ENCODE measurements at regions not wholly inside any gene's neighbourhood (a gene's known extent, or its start where the extent isn't known, plus 50 kb on each side); places are given as distances from the start of the nearest gene placed in this dataset.

DNA sequence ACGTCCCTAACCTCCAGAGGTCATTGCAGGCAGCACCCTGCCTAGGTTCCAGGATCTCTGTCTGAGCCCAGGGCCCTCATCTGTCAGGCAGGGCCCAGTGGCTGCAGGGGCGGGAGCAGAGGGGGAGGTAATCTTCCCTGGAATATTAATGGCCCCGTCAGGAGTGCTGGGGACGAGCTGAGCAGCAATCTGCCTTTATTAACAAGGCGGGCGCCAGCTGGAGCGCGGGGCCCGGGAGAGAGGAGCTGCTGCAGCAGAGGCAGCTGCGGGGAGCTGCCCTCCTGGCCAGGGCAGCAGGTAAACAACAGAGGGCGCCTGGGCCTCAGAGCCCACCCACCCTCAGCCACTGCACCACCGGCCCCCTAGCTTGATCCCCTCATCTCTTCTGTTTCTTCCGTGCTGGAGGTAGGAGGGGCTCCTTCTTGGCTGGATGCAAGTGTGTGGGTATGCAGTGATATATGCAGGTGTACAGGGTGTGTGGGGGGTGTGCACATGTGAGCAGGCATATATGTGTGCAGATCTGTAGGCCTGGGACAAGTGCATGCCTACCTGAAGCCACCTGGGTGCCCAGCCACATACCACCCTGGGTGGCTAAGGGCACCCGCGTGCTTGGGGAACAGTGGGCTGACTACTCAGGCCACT is 131.8 kb upstream of the MLN start:
- no peaks in the 10 kb centered on the region for H3K9me3 ChIP-seq (replicated peaks; ENCODE audit: control insufficient read depth, low read depth, low read length)
- H3K4me1 ChIP-seq (ENCODE audit: control insufficient read depth, insufficient read depth, low read length), result peaks cover 6% of the 10 kb centered on the region
- H3K27me3 ChIP-seq (ENCODE audit: control insufficient read depth, insufficient read depth, low read length), result peaks cover 14% of the 10 kb centered on the region
- WGBS (ENCODE audit: insufficient coverage), result 19% methylated on average over 8 of the region's 15 CpGs
- no peaks in the 10 kb centered on the region for H3K36me3 ChIP-seq (ENCODE audit: control insufficient read depth, insufficient read depth, low read length)
- no peak overlapping the region for H3K4me3 ChIP-seq (ENCODE audit: low read length)
- no peak overlapping the region for H3K27ac ChIP-seq (ENCODE audit: low read length)
- DNase-seq, result no peak

GRCh38 chr6:33934731-33935270 is 131.0 kb upstream of the MLN start:
- DNase-seq, result no peak
- Histone ChIP-seq H3K27me3 (ENCODE audit: control insufficient read depth, insufficient read depth, low read length) (peaks cover 14% of the 10 kb centered on the region), H3K27ac (ENCODE audit: low read length) (no peak overlapping the region), H3K4me3 (ENCODE audit: low read length) (no peak overlapping the region), H3K36me3 (ENCODE audit: control insufficient read depth, insufficient read depth, low read length) (no peaks in the 10 kb centered on the region), H3K4me1 (ENCODE audit: control insufficient read depth, insufficient read depth, low read length) (peaks cover 12% of the 10 kb centered on the region), H3K9me3 (replicated peaks; ENCODE audit: control insufficient read depth, low read depth, low read length) (no peaks in the 10 kb centered on the region)
- WGBS (ENCODE audit: insufficient coverage), result 46% methylated on average over 7 of the region's 7 CpGs

DNA sequence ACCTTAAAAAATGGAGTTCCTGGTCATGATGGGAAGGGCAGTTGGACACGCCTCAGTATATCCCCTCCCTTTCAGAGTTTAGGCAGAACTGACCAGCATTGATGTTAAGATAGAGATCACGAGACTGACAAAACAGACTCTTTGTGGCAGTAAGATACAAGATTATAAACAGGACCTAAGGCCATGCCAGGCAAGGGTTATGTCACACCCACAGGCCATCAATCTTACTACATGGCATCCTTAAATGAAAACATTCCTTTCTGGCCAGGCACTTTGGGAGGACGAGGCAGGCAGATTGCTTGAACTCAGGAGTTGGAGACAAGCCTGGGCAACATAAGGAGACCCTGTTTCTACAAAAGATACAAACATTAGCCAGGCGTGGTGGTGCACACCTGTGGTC is 129.3 kb upstream of the MLN start:
- Histone ChIP-seq H3K36me3 (ENCODE audit: control insufficient read depth, insufficient read depth, low read length) (no peaks in the 10 kb centered on the region), H3K9me3 (replicated peaks; ENCODE audit: control insufficient read depth, low read depth, low read length) (peaks cover 2% of the 10 kb centered on the region), H3K27ac (ENCODE audit: low read length) (no peak overlapping the region), H3K27me3 (ENCODE audit: control insufficient read depth, insufficient read depth, low read length) (peaks cover 14% of the 10 kb centered on the region), H3K4me1 (ENCODE audit: control insufficient read depth, insufficient read depth, low read length) (peaks cover 14% of the 10 kb centered on the region), H3K4me3 (ENCODE audit: low read length) (no peak overlapping the region)
- WGBS (ENCODE audit: insufficient coverage), result 40% methylated on average over 1 of the region's 4 CpGs
- no peak for DNase-seq

DNA sequence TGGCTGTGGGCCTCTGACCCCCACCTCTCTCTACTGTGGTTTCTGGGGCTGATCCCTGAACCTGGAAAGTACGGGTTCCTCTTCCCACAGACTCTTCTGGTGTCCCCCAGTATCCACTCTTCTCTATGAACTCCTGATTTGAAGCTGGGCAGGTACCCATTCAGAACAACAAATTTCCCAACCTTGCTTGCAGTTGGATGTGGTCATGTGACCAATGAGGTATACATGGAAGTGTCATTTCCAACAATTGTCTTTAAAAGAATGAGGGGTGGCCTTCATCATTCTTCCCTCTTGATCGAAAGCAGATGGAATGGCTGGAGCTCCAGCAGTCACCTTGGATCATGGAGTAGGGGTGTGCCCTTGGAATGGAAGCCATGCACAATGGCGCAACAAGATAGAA is 128.0 kb upstream of the MLN start:
- peaks cover 14% of the 10 kb centered on the region for H3K4me1 ChIP-seq (ENCODE audit: control insufficient read depth, insufficient read depth, low read length)
- H3K36me3 ChIP-seq (ENCODE audit: control insufficient read depth, insufficient read depth, low read length), result no peaks in the 10 kb centered on the region
- H3K27me3 ChIP-seq (ENCODE audit: control insufficient read depth, insufficient read depth, low read length), result peaks cover 14% of the 10 kb centered on the region
- H3K27ac ChIP-seq (ENCODE audit: low read length), result no peak overlapping the region
- no peak for DNase-seq
- 86% methylated on average over 2 of the region's 3 CpGs for WGBS (ENCODE audit: insufficient coverage)
- H3K4me3 ChIP-seq (ENCODE audit: low read length), result no peak overlapping the region
- H3K9me3 ChIP-seq (replicated peaks; ENCODE audit: control insufficient read depth, low read depth, low read length), result peaks cover 2% of the 10 kb centered on the region

- WGBS (ENCODE audit: insufficient coverage), result 12% methylated on average over 3 of the region's 9 CpGs
- Histone ChIP-seq H3K9me3 (replicated peaks; ENCODE audit: control insufficient read depth, low read depth, low read length) (peaks cover 2% of the 10 kb centered on the region), H3K36me3 (ENCODE audit: control insufficient read depth, insufficient read depth, low read length) (no peaks in the 10 kb centered on the region), H3K4me1 (ENCODE audit: control insufficient read depth, insufficient read depth, low read length) (peaks cover 14% of the 10 kb centered on the region), H3K27ac (ENCODE audit: low read length) (peak overlapping the region; percentile 7), H3K4me3 (ENCODE audit: low read length) (no peak overlapping the region), H3K27me3 (ENCODE audit: control insufficient read depth, insufficient read depth, low read length) (peaks cover 10% of the 10 kb centered on the region)
- peak; percentile 74 for DNase-seq
Measured at GRCh38 chr6:33929575-33930288, 125.9 kb upstream of the MLN start.

DNA sequence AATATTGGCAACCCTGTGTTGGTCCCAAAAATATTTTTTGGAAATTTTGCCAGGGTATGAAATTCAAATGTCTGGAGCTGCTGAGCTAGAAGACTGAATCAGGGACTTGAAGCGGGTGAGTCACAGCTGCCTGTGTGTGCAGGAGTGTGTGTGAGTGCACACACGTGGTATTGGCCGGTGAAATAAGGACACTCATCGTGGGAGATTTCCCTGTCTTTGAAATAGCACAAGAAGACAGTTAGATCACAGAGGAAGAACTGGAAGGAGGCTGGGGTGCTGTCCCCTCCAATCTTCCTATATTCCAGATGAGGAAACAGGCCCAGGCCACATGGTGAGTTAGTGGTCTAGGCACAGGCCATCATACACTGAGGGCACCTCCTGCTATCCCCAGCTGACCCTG is 123.8 kb upstream of the MLN start:
- no peak for DNase-seq
- Histone ChIP-seq H3K27me3 (ENCODE audit: control insufficient read depth, insufficient read depth, low read length) (peaks cover 6% of the 10 kb centered on the region), H3K36me3 (ENCODE audit: control insufficient read depth, insufficient read depth, low read length) (no peaks in the 10 kb centered on the region), H3K4me1 (ENCODE audit: control insufficient read depth, insufficient read depth, low read length) (peaks cover 14% of the 10 kb centered on the region), H3K9me3 (replicated peaks; ENCODE audit: control insufficient read depth, low read depth, low read length) (peaks cover 2% of the 10 kb centered on the region), H3K4me3 (ENCODE audit: low read length) (no peak overlapping the region), H3K27ac (ENCODE audit: low read length) (no peak overlapping the region)
- 86% methylated on average over 2 of the region's 4 CpGs for WGBS (ENCODE audit: insufficient coverage)

- Histone ChIP-seq H3K36me3 (ENCODE audit: control insufficient read depth, insufficient read depth, low read length) (no peaks in the 10 kb centered on the region), H3K4me1 (ENCODE audit: control insufficient read depth, insufficient read depth, low read length) (peaks cover 14% of the 10 kb centered on the region), H3K27ac (ENCODE audit: low read length) (no peak overlapping the region), H3K4me3 (ENCODE audit: low read length) (no peak overlapping the region), H3K27me3 (ENCODE audit: control insufficient read depth, insufficient read depth, low read length) (peaks cover under 1% of the 10 kb centered on the region), H3K9me3 (replicated peaks; ENCODE audit: control insufficient read depth, low read depth, low read length) (peaks cover 2% of the 10 kb centered on the region)
- WGBS (ENCODE audit: insufficient coverage), result 80% methylated on average over 1 of the region's 4 CpGs
- no peak for DNase-seq
Measured at GRCh38 chr6:33927112-33927511, 123.3 kb upstream of the MLN start.

GRCh38 chr6:33926451-33926850 is 122.6 kb upstream of the MLN start:
- 88% methylated on average over 2 of the region's 4 CpGs for WGBS (ENCODE audit: insufficient coverage)
- no peaks in the 10 kb centered on the region for H3K27me3 ChIP-seq (ENCODE audit: control insufficient read depth, insufficient read depth, low read length)

GRCh38 chr6:33925936-33926335 is 122.1 kb upstream of the MLN start:
- no peaks in the 10 kb centered on the region for H3K27me3 ChIP-seq (ENCODE audit: control insufficient read depth, insufficient read depth, low read length)
- no peak overlapping the region for H3K27ac ChIP-seq (ENCODE audit: low read length)
- 76% methylated on average over 4 of the region's 8 CpGs for WGBS (ENCODE audit: insufficient coverage)
- no peak overlapping the region for H3K4me3 ChIP-seq (ENCODE audit: low read length)
- peaks cover 12% of the 10 kb centered on the region for H3K4me1 ChIP-seq (ENCODE audit: control insufficient read depth, insufficient read depth, low read length)
- H3K36me3 ChIP-seq (ENCODE audit: control insufficient read depth, insufficient read depth, low read length), result no peaks in the 10 kb centered on the region
- peaks cover 2% of the 10 kb centered on the region for H3K9me3 ChIP-seq (replicated peaks; ENCODE audit: control insufficient read depth, low read depth, low read length)
- DNase-seq, result no peak

More at GRCh38 chr6:33926451-33926850, 122.6 kb upstream of the MLN start:
- H3K27ac ChIP-seq (ENCODE audit: low read length), result no peak overlapping the region
- H3K36me3 ChIP-seq (ENCODE audit: control insufficient read depth, insufficient read depth, low read length), result no peaks in the 10 kb centered on the region
- H3K4me3 ChIP-seq (ENCODE audit: low read length), result no peak overlapping the region
- peaks cover 14% of the 10 kb centered on the region for H3K4me1 ChIP-seq (ENCODE audit: control insufficient read depth, insufficient read depth, low read length)
- peaks cover 2% of the 10 kb centered on the region for H3K9me3 ChIP-seq (replicated peaks; ENCODE audit: control insufficient read depth, low read depth, low read length)
- DNase-seq, result peak; percentile 18

DNA sequence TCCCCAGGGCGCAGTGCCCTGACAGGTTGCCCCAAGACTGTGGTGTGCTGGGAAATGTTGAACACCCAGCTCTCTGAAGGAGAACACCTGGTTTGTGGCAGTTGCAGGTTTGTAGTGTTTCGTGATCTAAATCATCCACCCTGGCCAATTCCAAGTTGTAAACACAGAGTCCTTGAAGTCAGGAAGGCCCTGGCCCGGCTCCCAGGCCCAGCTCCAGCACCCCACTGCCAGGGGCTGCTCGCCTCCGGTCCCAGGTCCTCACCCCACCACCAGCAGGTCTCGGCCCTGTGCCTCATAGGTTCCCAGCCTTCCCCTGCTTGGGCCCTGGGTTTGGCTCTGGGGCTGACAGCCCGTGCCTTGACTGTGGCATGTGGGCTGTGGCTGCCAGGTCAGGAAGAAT is 121.4 kb upstream of the MLN start:
- H3K4me1 ChIP-seq (ENCODE audit: control insufficient read depth, insufficient read depth, low read length), result peaks cover 5% of the 10 kb centered on the region
- DNase-seq, result no peak
- peaks cover 2% of the 10 kb centered on the region for H3K9me3 ChIP-seq (replicated peaks; ENCODE audit: control insufficient read depth, low read depth, low read length)
- H3K27ac ChIP-seq (ENCODE audit: low read length), result no peak overlapping the region
- H3K36me3 ChIP-seq (ENCODE audit: control insufficient read depth, insufficient read depth, low read length), result no peaks in the 10 kb centered on the region
- H3K4me3 ChIP-seq (ENCODE audit: low read length), result no peak overlapping the region
- H3K27me3 ChIP-seq (ENCODE audit: control insufficient read depth, insufficient read depth, low read length), result no peaks in the 10 kb centered on the region
- WGBS (ENCODE audit: insufficient coverage), result 58% methylated on average over 4 of the region's 7 CpGs
